Suprapubic skin (tissue), 4 donors: ENCODE measurements at regions not wholly inside any gene's neighbourhood (a gene's known extent, or its start where the extent isn't known, plus 50 kb on each side); places are given as distances from the start of the nearest gene placed in this dataset.

Source experiments
- CTCF ChIP-seq, 2 donors: fragments of 200-600 bp in 1 of 2; fragments of 450-650 bp in 1 of 2; sonication (generic) in 1 of 2; IDR thresholded peaks; one replicate each; pipeline ENCODE4 v1.5.1; 2016 to 2019; ENCODE audit warnings: antibody characterized with exemption in 2 of 2, mild to moderate bottlenecking in 1 of 2, moderate library complexity in 1 of 2
- POLR2A ChIP-seq, 2 donors: fragments of 450-650 bp; IDR thresholded peaks; one replicate each; pipeline ENCODE4 v1.6.1; 2017; ENCODE audit warnings: antibody characterized with exemption in 2 of 2, mild to moderate bottlenecking in 2 of 2, moderate library complexity in 2 of 2
- POLR2AphosphoS5 ChIP-seq, 3 donors: sonication (generic); formaldehyde crosslinking; IDR thresholded peaks; one replicate each; pipeline ENCODE4 v1.6.1; 2017; ENCODE audit warnings: antibody characterized with exemption in 3 of 3

- no peak for TF ChIP-seq POLR2AphosphoS5 (IDR thresholded peaks at IDR 0.05)
- TF ChIP-seq CTCF (IDR thresholded peaks at IDR 0.05), result no peak
- no peak for TF ChIP-seq POLR2A (IDR thresholded peaks at IDR 0.05)
These were observed 96.2 kb downstream of the ADRB2 start for GRCh38 chr5:148922606-148923005.
